GM23338 (cell line): ENCODE measurements at regions not wholly inside any gene's neighbourhood (a gene's known extent, or its start where the extent isn't known, plus 50 kb on each side); places are given as distances from the start of the nearest gene placed in this dataset.
A peak's percentile ranks its signal among the peaks of the same experiment; 100 is the strongest.

ENCODE experiments used
- ATAC-seq: fragments of 200-7000 bp; cut with Tn5 transposase; 3 replicates; pipeline ENCODE4 v1.9.1; 2020
- DNase-seq: peaks from one replicate; pipeline ENCODE4 v3.0.0-alpha.2; 2015; ENCODE audit warnings: low spot score
- H2AFZ ChIP-seq: fragments of 200-600 bp; sonication (generic); 2 replicates; pipeline ENCODE4 v1.8.0; 2016; ENCODE audit warnings: antibody characterized with exemption, mild to moderate bottlenecking, moderate library complexity
- H3F3A ChIP-seq: fragments of 200-600 bp; sonication (generic); replicated peaks from 2 replicates; pipeline ENCODE4 v1.8.0; 2017; ENCODE audit warnings: antibody characterized with exemption, mixed run types, low read depth
- H3K27ac ChIP-seq: fragments of 200-600 bp; sonication (generic); 2 replicates; pipeline ENCODE4 v1.6.1; 2016; ENCODE audit warnings: low read depth
- H3K27me3 ChIP-seq: fragments of 200-600 bp; sonication (generic); 2 replicates; pipeline ENCODE4 v1.8.0; 2016; ENCODE audit warnings: mild to moderate bottlenecking, mixed run types, moderate library complexity; ENCODE audit not compliant: insufficient read depth
- H3K36me3 ChIP-seq: fragments of 200-600 bp; sonication (generic); 2 replicates; pipeline ENCODE4 v1.8.0; 2016; ENCODE audit warnings: mild to moderate bottlenecking; ENCODE audit not compliant: insufficient read depth
- H3K4me1 ChIP-seq: fragments of 200-600 bp; sonication (generic); 2 replicates; pipeline ENCODE4 v1.8.0; 2016; ENCODE audit warnings: mild to moderate bottlenecking, moderate library complexity; ENCODE audit not compliant: insufficient read depth
- H3K4me2 ChIP-seq: fragments of 200-600 bp; sonication (generic); 2 replicates; pipeline ENCODE4 v1.7.1; 2017; ENCODE audit warnings: mixed run types
- H3K4me3 ChIP-seq: fragments of 200-600 bp; sonication (generic); 2 replicates; pipeline ENCODE4 v1.6.1; 2016; ENCODE audit warnings: mixed run types
- H3K79me2 ChIP-seq: fragments of 200-600 bp; sonication (generic); replicated peaks from 2 replicates; pipeline ENCODE4 v1.8.0; 2017; ENCODE audit warnings: mild to moderate bottlenecking; ENCODE audit not compliant: insufficient read depth
- H3K9me2 ChIP-seq: fragments of 200-600 bp; sonication (generic); 2 replicates; pipeline ENCODE4 v1.8.0; 2017; ENCODE audit not compliant: insufficient read depth
- H4K20me1 ChIP-seq: fragments of 200-600 bp; sonication (generic); replicated peaks from 2 replicates; pipeline ENCODE4 v1.8.0; 2017; ENCODE audit warnings: mild to moderate bottlenecking; ENCODE audit not compliant: insufficient read depth
- H3K27ac Mint-ChIP-seq: 2 replicates; pipeline ENCODE4 v1.8.0; 2020; ENCODE audit warnings: inconsistent platforms, mild to moderate bottlenecking, moderate library complexity, mixed read lengths
- H3K27me3 Mint-ChIP-seq: 3 replicates; pipeline ENCODE4 v1.8.0; 2022; ENCODE audit warnings: low read depth, mild to moderate bottlenecking, moderate library complexity, mixed read lengths, inconsistent platforms; ENCODE audit not compliant: insufficient read depth, poor library complexity
- H3K36me3 Mint-ChIP-seq: 3 replicates; pipeline ENCODE4 v1.8.0; 2021; ENCODE audit warnings: low read depth, mild to moderate bottlenecking, inconsistent platforms, moderate library complexity, mixed read lengths
- H3K4me1 Mint-ChIP-seq: 3 replicates; pipeline ENCODE4 v1.8.0; 2020; ENCODE audit warnings: mild to moderate bottlenecking, inconsistent platforms, mixed read lengths
- H3K4me3 Mint-ChIP-seq: 3 replicates; pipeline ENCODE4 v1.8.0; 2021; ENCODE audit warnings: moderate library complexity, mild to moderate bottlenecking, inconsistent platforms, mixed read lengths
- H3K9me3 Mint-ChIP-seq: 3 replicates; pipeline ENCODE4 v1.8.0; 2020; ENCODE audit warnings: moderate library complexity, mild to moderate bottlenecking, inconsistent platforms, mixed read lengths
- CREB1 ChIP-seq: fragments of 250-450 bp; sonication (Bioruptor Pico); IDR thresholded peaks from 2 replicates; pipeline ENCODE4 v1.5.0; 2020; ENCODE audit warnings: low read depth, mild to moderate bottlenecking, moderate library complexity
- CTCF ChIP-seq, 2 experiments: fragments of 200-600 bp in 1 of 2; sonication (generic) in 1 of 2; conservative IDR thresholded peaks; 2 replicates each; pipeline versions ENCODE4 v1.5.1 to v1.6.1; 2016 to 2017; ENCODE audit warnings: antibody characterized with exemption in 2 of 2, low read depth in 2 of 2, mild to moderate bottlenecking in 2 of 2, moderate library complexity in 1 of 2
- ETS1 ChIP-seq: IDR thresholded peaks from 2 replicates; pipeline ENCODE4 v1.6.1; 2016; ENCODE audit warnings: antibody characterized with exemption
- EZH2 ChIP-seq: fragments of 200-600 bp; sonication (generic); IDR thresholded peaks from one replicate; pipeline ENCODE4 v1.8.0; 2017; ENCODE audit warnings: antibody characterized with exemption, mild to moderate bottlenecking, low read depth; ENCODE audit not compliant: unreplicated experiment
- EZH2phosphoT487 ChIP-seq: fragments of 200-600 bp; sonication (generic); IDR thresholded peaks from one replicate; pipeline ENCODE4 v1.8.1; 2018; ENCODE audit warnings: antibody characterized with exemption; ENCODE audit not compliant: unreplicated experiment
- JUNB ChIP-seq: IDR thresholded peaks from one replicate; pipeline ENCODE4 v1.6.1; 2016; ENCODE audit warnings: antibody characterized with exemption; ENCODE audit not compliant: unreplicated experiment
- NANOG ChIP-seq: IDR thresholded peaks from 2 replicates; pipeline ENCODE4 v1.6.1; 2016; ENCODE audit warnings: antibody characterized with exemption, borderline replicate concordance
- POLR2AphosphoS5 ChIP-seq: IDR thresholded peaks from 2 replicates; pipeline ENCODE4 v1.6.1; 2016; ENCODE audit warnings: antibody characterized with exemption, low read depth
- REST ChIP-seq: IDR thresholded peaks from one replicate; pipeline ENCODE4 v1.6.1; 2018; ENCODE audit warnings: antibody characterized with exemption; ENCODE audit not compliant: unreplicated experiment
- STAT1 ChIP-seq: IDR thresholded peaks from one replicate; pipeline ENCODE4 v1.6.1; 2016; ENCODE audit warnings: antibody characterized with exemption; ENCODE audit not compliant: unreplicated experiment
- ZNF114 ChIP-seq: fragments of 250-450 bp; sonication (Bioruptor Pico); IDR thresholded peaks from 2 replicates; pipeline ENCODE4 v1.5.0; 2020; ENCODE audit warnings: mild to moderate bottlenecking, moderate library complexity
- ZNF331 ChIP-seq: fragments of 250-450 bp; sonication (Bioruptor Pico); IDR thresholded peaks from 2 replicates; pipeline ENCODE4 v1.5.0; 2020; ENCODE audit warnings: low read depth, mild to moderate bottlenecking, moderate library complexity
- ZNF462 ChIP-seq: fragments of 250-450 bp; sonication (Bioruptor Pico); IDR thresholded peaks from 2 replicates; pipeline ENCODE4 v1.5.0; 2020; ENCODE audit warnings: mild to moderate bottlenecking, moderate library complexity

- no peak for DNase-seq
- Mint-ChIP-seq H3K9me3 (no peaks in the 10 kb centered on the region; the same call in 1 of the 3 replicates), H3K36me3 (no peaks in the 10 kb centered on the region), H3K4me1 (no peaks in the 10 kb centered on the region), H3K4me3 (no peak overlapping the region), H3K27ac (no peak overlapping the region), H3K27me3 (peaks cover 2% of the 10 kb centered on the region)
- peak overlapping the region; percentile 69; the same call in 1 of the 2 replicates for H2AFZ ChIP-seq
- no peak for TF ChIP-seq EZH2phosphoT487
- no peak for TF ChIP-seq CREB1 (CRISPR knock-in tag)
- no peak for TF ChIP-seq REST
- no peak for TF ChIP-seq ETS1
- TF ChIP-seq ZNF462: no peak
- TF ChIP-seq POLR2AphosphoS5: no peak
- TF ChIP-seq CTCF (conservative IDR thresholded peaks at IDR 0.05; ENCODE audit: low read depth in 2 of 2): no peak
- no peak for TF ChIP-seq ZNF331
- no peak for TF ChIP-seq ZNF114 (CRISPR knock-in tag)
- TF ChIP-seq JUNB: no peak
- TF ChIP-seq STAT1: no peak
- no peak for TF ChIP-seq NANOG
- no peak for TF ChIP-seq EZH2
- H3K27ac ChIP-seq: no peak overlapping the region
- no peaks in the 10 kb centered on the region for H3K27me3 ChIP-seq
- no peaks in the 10 kb centered on the region for H3K4me1 ChIP-seq
- ATAC-seq: no peak
- H3K79me2 ChIP-seq: no peaks in the 10 kb centered on the region
- H3K4me2 ChIP-seq: no peak overlapping the region
- H3K9me2 ChIP-seq: 0 out of 2 replicates have a peak, but pooled peaks cover 7% of the 10 kb centered on the region
- no peaks in the 10 kb centered on the region for H3K36me3 ChIP-seq
- H3K4me3 ChIP-seq: no peak overlapping the region
- no peaks in the 10 kb centered on the region for H3F3A ChIP-seq
- H4K20me1 ChIP-seq: no peaks in the 10 kb centered on the region
These were observed 1023.7 kb downstream of the BCL11A start for GRCh38 chr2:59529726-59530125.
